ENCODE measurements at regions not wholly inside any gene's neighbourhood (a gene's known extent, or its start where the extent isn't known, plus 50 kb on each side); places are given as distances from the start of the nearest gene placed in this dataset.

- TF ChIP-seq CTCF (conservative IDR thresholded peaks at IDR 0.05; ENCODE audit: low read depth, low read length) = no peak
- TF ChIP-seq EZH2 (IDR thresholded peaks at IDR 0.05; ENCODE audit: low read length, unreplicated experiment) = no peak
Measured at GRCh38 chr4:137446071-137446470, 86.2 kb downstream of the PCDH18 start.
